NCI-H2107 treated with DMSO at 0.1 percent for 48 hours (cell line): ENCODE measurements at regions not wholly inside any gene's neighbourhood (a gene's known extent, or its start where the extent isn't known, plus 50 kb on each side); places are given as distances from the start of the nearest gene placed in this dataset.

Experiments used
- DNase-seq: peaks from one replicate; lab custom pipeline; 2025; ENCODE audit not compliant: unreplicated experiment; lab: John Stamatoyannopoulos, UW

DNA sequence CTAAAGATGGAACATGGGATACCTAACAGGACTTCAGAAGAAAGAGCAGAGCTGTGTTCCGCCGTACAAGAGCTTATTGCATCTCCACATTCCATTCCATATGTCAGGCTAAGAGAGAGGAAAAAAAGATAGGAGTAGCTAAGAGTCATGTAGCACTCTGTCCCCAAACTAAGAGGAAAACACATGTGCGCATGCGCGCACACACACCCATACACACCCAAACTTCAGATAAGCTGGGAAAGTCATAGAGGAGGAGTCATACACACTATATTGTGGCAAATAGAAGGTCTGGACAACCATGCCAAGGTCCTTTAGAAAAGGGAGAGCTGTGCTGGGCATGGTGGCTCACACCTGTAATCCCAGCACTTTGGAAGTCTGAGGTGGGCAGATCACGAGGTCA lies 132.4 kb downstream of the RAB11FIP2 start:
- DNase-seq = no peak

GRCh38 chr10:117920956-117921355 lies 125.8 kb downstream of the RAB11FIP2 start:
- DNase-seq = no peak

- DNase-seq = no peak
Measured at GRCh38 chr10:117921421-117921820, 125.3 kb downstream of the RAB11FIP2 start.

DNA sequence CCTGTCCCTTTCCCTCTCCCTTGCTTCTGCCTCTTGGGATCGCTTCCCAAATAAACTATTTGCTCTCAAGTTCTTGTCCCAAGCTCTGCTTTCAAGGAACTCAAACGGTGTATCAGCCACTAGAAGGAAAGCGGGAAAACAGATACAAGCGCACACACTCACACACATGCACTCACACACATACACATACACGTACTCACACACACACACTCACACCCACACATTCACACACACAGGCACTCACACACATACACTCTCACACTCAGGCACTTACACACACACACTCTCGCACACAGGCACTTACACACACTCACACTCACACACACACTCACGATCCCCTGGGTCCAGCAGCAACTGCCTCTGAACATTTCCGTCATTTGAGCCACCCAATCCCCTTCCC lies 121.9 kb downstream of the RAB11FIP2 start:
- no peak for DNase-seq

- no peak for DNase-seq
Measured at GRCh38 chr10:117925369-117925768, 121.4 kb downstream of the RAB11FIP2 start.

DNA sequence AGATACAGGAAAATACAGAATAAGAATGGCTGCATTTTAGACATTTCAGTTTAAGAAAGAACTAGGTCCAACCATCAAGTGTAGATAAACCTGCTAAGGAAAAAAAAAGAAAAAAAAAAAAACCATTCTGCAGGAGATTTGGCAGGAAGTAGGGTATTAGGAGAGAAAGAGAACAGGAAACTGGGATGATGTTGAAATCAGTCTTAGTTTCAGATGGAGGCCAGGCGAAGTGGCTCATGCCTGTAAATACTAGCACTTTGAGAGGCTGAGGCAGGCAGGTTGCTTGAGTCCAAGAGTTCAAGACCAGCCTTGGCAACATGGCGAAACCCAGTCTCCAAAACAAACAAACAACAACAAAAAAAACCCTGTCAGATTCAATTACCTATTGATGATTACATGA lies 120.2 kb downstream of the RAB11FIP2 start:
- no peak for DNase-seq

GRCh38 chr10:117927332-117927731 lies 119.4 kb downstream of the RAB11FIP2 start:
- no peak for DNase-seq

GRCh38 chr10:117927871-117928270 lies 118.9 kb downstream of the RAB11FIP2 start:
- no peak for DNase-seq

GRCh38 chr10:117928281-117928680 lies 118.5 kb downstream of the RAB11FIP2 start:
- DNase-seq = no peak

DNA sequence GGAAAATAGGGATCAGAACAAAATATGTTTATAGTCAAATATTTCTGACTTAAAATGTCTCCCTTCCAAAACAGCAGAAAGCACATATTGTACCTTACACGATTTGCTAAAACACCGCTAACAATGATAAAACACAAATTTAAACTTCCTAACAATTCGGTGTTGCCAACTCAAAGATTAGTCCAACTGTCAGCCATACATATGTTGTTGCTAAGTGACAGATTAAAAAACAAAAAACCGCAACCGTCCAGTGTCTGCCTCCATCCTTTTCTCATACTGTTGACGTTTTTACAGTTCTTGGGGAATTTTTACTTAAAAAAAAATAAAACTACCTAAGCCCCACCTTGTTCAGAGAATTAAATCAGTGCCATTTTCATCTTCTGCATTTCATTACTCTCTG lies 118.0 kb downstream of the RAB11FIP2 start:
- no peak for DNase-seq

DNA sequence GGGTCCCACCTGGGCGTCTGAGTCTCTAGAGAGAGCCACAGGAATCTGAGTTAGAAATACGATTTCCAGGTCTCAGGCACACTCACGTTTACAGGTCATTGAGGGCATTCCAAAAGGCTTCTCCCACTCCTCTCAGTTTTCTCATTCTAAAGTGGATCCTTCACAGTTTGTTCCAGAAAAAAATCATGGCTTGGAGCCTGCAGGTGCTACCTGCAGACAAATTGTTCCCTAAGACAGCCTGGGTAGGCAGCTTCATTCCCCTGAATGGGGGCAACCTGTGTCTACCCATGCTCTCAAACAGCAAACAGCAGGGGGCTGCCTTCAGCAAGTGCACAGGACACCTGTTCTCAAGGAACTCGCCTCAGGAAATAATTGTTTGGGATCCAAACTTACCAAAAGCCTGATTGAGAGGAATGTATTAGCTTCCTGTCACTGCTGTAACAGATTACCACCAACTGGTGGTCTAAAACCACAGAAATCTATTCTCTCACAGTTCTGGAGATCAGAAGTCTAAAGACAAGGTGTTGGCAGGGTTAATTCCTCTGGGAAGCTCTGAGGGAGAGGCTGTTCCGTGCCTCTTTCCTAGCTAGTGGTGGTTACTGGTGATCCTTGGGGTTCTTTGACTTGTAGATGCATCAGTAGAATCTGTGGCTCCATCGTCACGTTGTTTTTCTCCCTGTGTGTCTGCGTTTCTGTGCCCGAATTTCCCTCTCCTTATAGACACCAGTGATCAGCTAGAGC lies 117.2 kb downstream of the RAB11FIP2 start:
- no peak for DNase-seq

GRCh38 chr10:117931078-117931477 lies 115.7 kb downstream of the RAB11FIP2 start:
- DNase-seq = no peak

DNA sequence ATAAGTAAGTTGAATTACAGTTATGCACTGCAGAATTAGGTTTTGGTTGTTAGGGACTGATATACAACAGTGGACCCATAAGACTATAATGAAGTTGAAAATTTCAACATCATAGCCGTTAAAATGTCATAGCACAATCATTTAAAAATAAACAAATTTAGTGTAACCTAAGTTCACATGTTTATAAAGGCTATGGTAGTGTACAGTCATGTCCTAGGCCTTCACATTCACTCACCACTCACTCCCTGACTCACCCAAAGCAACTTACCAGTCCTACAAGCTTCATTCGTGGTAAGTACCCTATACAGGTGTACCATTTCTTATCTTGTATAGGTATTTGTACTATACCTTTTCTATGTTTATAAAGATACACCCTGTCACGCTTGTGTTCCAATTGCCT lies 113.7 kb downstream of the RAB11FIP2 start:
- no peak for DNase-seq

GRCh38 chr10:117934477-117934876 lies 112.3 kb downstream of the RAB11FIP2 start:
- DNase-seq = no peak

GRCh38 chr10:117936141-117936540 lies 110.6 kb downstream of the RAB11FIP2 start:
- peak; percentile 27 for DNase-seq

DNA sequence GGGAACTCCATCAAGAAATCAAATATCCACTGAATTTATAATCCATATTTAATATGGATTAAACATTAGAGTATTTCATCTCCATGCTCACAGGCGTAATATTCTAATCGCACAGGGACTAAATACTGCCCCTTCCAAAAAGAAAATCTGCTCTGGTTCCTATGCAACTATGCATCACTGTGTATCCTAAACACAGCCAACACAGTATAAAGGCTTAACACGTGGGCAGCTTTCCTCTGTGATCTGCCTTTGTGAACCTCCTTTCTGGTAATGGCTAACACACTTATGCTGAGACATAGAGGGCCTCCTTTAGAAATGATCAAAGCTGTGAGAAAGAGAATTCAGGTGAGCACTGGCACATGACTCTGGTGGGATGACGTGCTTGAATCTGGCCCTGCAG lies 110.2 kb downstream of the RAB11FIP2 start:
- DNase-seq = no peak

DNA sequence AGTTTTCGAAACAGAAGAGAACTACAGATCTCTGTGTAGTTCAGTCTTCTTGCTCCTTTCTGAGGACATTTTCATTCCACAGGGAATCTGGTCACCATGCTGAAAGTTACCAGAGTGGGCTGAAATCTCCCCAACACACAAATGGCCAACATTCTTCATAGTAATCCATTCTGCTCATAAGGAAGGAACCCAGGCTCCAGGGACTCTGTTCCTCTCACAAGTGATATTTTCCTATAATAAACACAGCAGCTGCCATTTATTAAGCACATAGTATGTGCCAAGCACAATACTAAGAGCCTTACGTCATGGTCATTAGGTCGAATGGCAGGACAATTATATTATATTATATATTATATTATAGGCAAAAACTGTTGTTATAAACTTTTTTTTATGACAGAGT lies 109.8 kb downstream of the RAB11FIP2 start:
- no peak for DNase-seq

DNA sequence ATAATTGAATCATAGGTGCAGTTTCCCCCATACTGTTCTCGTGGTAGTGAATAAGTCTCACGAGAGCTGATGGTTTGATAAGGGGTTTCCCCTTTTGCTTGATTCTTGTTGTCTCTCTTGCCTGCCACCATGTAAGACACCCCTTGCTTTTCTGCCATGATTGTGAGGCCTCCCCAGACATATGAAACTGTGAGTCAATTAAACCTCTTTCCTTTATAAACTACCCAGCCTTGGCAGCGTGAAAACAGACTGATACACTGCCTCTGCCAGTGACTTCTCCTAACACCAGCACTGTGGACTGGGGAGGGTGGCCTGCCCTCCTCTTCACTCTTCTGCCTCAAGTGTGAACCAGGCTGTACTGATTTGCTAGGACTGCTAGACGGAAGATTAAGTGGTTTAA lies 108.6 kb downstream of the RAB11FIP2 start:
- DNase-seq = no peak

DNA sequence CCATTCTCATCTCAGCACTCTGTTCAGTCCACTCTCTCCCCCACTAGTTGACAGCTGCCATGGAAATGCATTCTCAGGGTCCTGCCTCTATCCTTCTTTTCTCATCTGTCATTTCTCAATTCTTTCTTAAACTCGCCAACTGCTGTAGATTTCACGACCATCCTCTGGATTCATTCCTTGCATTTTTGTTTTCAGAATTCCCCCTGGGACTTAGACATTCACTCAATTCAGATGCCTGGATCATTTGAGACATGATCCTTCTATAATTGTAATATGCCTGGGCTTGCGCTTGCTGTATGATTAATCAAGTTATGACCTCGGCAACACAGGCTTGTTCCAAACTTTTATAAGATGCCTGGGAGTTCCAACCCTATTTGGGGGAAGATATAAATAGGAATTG lies 104.5 kb downstream of the RAB11FIP2 start:
- DNase-seq = no peak

GRCh38 chr10:117944676-117945447 lies 101.9 kb downstream of the RAB11FIP2 start:
- DNase-seq = no peak

DNA sequence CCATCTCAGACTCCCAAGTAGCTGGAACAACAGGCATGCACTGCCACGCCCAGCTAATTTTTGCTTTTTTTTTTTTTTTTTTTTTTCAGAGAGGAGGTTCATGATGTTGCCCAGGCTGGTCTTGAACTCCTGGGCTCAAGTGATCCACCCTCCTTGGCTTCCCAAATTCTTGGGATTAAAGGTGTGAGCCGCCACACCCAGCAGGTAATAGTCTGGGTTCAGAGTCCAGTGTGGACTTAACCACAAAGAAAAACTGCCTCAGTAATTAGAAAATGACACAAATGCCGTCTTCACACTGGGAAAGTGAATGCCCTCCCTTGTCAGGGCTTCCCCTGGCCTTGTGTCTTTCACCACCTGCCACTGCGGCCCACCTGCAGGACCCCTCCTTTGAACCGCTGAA lies 101.1 kb downstream of the RAB11FIP2 start:
- DNase-seq = no peak

- no peak for DNase-seq
Measured at GRCh38 chr10:117946525-117947070, 100.1 kb downstream of the RAB11FIP2 start.
